Cardiac muscle cell (in vitro differentiated cells and primary cell): ENCODE measurements at regions not wholly inside any gene's neighbourhood (a gene's known extent, or its start where the extent isn't known, plus 50 kb on each side); places are given as distances from the start of the nearest gene placed in this dataset.

Source experiments
- DNase-seq, 2 donors: peaks; one replicate each; pipeline versions ENCODE4 v3.0.0 to v3.0.0-alpha.2; 2010 to 2017; ENCODE audit warnings: low read depth in 1 of 2, low spot score in 1 of 2
- H3K27ac ChIP-seq: fragments of 200-600 bp; sonication (generic); 2 replicates; pipeline ENCODE4 v1.5.1; 2016
- H3K27me3 ChIP-seq: fragments of 200-600 bp; sonication (generic); 2 replicates; pipeline ENCODE4 v1.6.0; 2016; ENCODE audit warnings: control low read depth
- H3K36me3 ChIP-seq: fragments of 200-600 bp; sonication (generic); 2 replicates; pipeline ENCODE4 v1.5.1; 2016; ENCODE audit warnings: control low read depth
- H3K4me1 ChIP-seq: fragments of 200-600 bp; sonication (generic); 2 replicates; pipeline ENCODE4 v1.8.1; 2017; ENCODE audit warnings: low read depth, mild to moderate bottlenecking, mixed run types
- H3K4me3 ChIP-seq: fragments of 200-600 bp; sonication (generic); 2 replicates; pipeline ENCODE4 v1.5.1; 2016; ENCODE audit warnings: mild to moderate bottlenecking
- H3K9me3 ChIP-seq: fragments of 200-600 bp; sonication (generic); 2 replicates; pipeline ENCODE4 v1.5.1; 2017; ENCODE audit warnings: low read depth, mild to moderate bottlenecking, control low read depth
- TF ChIP-seq, protein P1 (sequence below): IDR thresholded peaks from 2 replicates; pipeline ENCODE4 v1.5.1; 2012; ENCODE audit warnings: low read depth, mild to moderate bottlenecking, low read length

DNA sequence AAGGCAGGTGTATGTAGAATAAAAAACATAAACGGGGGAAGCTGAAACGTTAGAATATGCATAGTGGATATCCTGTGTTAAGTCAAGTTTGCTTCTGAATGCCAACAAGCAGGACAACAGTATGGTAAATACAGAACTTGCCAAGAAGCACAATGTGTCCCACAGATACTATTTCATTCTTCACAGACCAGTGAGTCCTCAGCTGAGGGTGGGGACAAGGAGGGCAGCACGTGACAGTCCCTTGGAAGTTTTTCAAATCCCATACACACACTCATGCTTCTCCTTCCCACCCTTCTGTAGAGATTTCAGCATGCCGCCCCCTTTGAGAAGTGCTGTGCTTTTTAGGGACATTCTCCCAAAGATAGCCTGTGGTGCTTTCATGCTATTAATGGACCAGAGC, 268.5 kb upstream of the ECI2 start:
- Histone ChIP-seq H3K4me1 (peaks cover 9% of the 10 kb centered on the region), H3K4me3 (no peak overlapping the region), H3K27me3 (no peaks in the 10 kb centered on the region), H3K9me3 (no peaks in the 10 kb centered on the region), H3K27ac (no peak overlapping the region), H3K36me3 (no peaks in the 10 kb centered on the region)
- no peak for DNase-seq
- TF ChIP-seq, protein P1, sequence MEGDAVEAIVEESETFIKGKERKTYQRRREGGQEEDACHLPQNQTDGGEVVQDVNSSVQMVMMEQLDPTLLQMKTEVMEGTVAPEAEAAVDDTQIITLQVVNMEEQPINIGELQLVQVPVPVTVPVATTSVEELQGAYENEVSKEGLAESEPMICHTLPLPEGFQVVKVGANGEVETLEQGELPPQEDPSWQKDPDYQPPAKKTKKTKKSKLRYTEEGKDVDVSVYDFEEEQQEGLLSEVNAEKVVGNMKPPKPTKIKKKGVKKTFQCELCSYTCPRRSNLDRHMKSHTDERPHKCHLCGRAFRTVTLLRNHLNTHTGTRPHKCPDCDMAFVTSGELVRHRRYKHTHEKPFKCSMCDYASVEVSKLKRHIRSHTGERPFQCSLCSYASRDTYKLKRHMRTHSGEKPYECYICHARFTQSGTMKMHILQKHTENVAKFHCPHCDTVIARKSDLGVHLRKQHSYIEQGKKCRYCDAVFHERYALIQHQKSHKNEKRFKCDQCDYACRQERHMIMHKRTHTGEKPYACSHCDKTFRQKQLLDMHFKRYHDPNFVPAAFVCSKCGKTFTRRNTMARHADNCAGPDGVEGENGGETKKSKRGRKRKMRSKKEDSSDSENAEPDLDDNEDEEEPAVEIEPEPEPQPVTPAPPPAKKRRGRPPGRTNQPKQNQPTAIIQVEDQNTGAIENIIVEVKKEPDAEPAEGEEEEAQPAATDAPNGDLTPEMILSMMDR: no peak

DNA sequence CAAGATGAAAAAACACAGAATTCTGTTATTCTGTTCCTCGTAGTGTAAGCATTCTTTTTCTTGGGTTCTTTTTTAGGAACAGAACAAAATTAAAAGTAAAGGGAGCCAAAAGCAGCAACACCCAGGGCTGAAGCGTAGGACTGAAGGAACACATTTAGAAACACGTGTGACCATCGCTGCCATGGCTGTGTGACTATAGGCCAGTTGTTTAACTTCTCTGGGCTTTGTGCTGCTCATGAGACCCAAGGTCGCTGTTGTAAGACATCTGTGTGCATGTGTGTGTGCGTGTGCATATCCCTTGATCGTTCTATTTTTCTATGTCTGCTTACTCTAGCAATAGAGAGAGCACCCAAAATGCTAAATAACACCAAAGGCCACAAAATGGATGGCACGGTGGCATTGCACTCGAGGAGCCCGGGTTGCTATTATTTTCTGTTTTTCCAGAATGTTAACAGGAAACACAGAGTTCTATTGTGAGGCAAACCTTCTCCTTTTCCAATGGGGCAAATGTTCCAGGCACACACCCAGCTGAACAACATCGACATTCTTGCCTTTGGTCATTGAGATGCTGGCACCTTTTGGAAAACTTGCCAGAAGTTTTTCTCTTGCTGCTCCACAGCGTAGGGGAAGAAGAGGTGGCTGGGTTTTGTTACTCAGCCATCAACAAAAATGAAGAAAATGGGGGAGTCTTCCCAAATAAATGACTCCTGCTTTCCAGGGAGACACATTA, 267.8 kb upstream of the ECI2 start:
- TF ChIP-seq, protein P1: no peak
- Histone ChIP-seq H3K27ac (peak overlapping the region; percentile 20), H3K36me3 (no peaks in the 10 kb centered on the region), H3K9me3 (no peaks in the 10 kb centered on the region), H3K27me3 (no peaks in the 10 kb centered on the region), H3K4me1 (peaks cover 9% of the 10 kb centered on the region), H3K4me3 (no peak overlapping the region)
- DNase-seq: no peak

DNA sequence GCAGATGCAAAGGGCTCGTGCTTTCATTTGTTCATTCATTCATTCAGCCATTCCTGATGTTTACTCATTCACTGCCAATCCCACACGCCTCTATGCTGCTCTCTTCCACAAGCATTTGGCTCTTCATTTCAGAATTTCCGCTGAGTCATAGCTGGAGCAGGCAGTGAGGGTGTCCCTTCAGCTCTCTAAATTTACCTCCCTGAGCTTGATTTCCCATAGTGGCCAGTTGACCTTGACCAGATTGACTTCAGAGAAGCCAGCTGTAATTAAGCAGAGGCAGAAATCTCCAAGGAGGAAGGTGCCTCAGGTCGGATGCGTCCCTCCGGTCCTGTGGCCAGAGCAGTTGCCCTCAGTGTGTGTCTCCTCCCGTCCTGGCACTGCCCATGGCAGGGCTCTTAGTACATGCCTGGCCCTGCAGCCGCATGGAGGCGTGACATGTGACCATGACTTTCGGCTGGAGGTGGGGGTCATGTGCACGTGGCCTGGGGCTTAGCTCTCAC, 267.2 kb upstream of the ECI2 start:
- TF ChIP-seq, protein P1: no peak
- peak overlapping the region; percentile 20 for H3K27ac ChIP-seq

DNA sequence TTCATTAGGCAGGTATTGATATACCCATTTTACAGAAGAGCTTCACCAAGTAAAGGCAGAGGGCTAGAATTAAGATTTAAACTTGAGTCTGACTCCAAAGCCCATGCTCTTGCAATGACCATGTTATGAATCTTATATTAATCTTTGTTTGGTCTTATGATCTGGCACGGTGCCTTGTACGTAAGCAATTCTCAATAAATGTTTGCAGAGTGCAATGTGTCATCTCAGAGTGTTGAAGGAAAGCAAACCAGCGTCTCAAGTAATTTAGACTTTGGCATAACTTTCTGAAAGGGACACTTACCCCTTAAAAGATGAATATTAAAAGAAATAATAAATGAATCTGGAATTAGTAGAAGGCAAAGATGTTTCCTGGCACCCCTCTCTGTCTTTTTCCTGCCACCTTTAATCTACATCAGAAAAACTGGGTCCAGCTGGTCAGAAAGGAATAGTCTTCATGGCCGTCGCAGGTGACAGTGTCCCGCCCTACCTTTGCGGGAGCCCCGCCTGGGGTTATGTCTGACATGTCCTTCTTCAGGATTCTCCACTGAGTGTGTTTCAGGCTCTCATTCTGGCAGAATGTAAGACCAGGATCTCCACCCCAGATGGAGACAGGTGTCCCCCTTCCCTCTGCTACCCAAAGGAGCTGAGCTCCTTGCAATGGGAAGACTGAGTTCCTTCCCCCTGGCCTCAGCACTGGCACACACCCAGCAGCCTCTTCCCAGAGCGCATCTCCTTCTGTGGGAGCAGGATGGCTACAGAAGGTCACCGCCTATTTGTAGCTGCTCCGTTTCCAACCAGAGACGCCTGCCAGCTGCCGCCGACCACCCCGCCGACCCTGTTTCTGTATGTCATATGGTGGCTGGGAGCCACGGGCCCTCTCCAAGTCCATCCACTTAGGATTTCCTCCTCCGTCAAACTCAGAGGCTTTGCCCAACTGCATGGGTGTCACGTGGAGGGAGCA, 266.3 kb upstream of the ECI2 start:
- no peaks in the 10 kb centered on the region for H3K27me3 ChIP-seq
- H3K4me3 ChIP-seq: no peak overlapping the region
- TF ChIP-seq, protein P1: no peak
- H3K4me1 ChIP-seq: peaks cover 9% of the 10 kb centered on the region
- H3K9me3 ChIP-seq: no peaks in the 10 kb centered on the region
- H3K27ac ChIP-seq: no peak overlapping the region
- no peaks in the 10 kb centered on the region for H3K36me3 ChIP-seq
- DNase-seq: peak in 1 of 2 donors; percentile 32

More for the DNA sequence above, 267.2 kb upstream of the ECI2 start:
- peaks cover 9% of the 10 kb centered on the region for H3K4me1 ChIP-seq
- no peak overlapping the region for H3K4me3 ChIP-seq
- peak; percentile 65 to 88 for DNase-seq
- H3K9me3 ChIP-seq: no peaks in the 10 kb centered on the region
- no peaks in the 10 kb centered on the region for H3K36me3 ChIP-seq
- H3K27me3 ChIP-seq: no peaks in the 10 kb centered on the region

DNA sequence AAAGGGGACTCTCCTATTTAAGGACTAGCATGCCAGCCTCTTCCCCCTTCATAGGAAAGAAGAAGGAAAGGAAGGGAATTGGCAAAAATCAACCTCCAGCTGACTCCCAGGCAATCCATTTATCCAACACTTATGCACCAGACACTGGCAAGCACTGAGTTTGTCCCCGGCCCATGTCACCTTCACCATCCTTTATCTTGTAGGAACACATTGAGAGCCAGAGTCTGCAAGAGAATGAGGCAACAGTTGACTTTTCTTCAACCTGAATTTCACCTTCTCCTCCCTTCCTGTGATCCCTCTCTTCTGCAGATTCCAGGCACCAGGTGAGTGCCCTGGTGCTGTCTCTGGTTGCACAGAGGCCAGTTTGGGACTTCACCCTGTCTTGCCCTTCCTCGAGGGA, 264.3 kb upstream of the ECI2 start:
- no peaks in the 10 kb centered on the region for H3K27me3 ChIP-seq
- H3K9me3 ChIP-seq: no peaks in the 10 kb centered on the region
- TF ChIP-seq, protein P1: no peak
- H3K4me1 ChIP-seq: peaks cover 16% of the 10 kb centered on the region
- H3K4me3 ChIP-seq: no peak overlapping the region
- DNase-seq: no peak
- no peaks in the 10 kb centered on the region for H3K36me3 ChIP-seq
- no peak overlapping the region for H3K27ac ChIP-seq
